Cardiac muscle cell (in vitro differentiated cells and primary cell): ENCODE measurements at regions not wholly inside any gene's neighbourhood (a gene's known extent, or its start where the extent isn't known, plus 50 kb on each side); places are given as distances from the start of the nearest gene placed in this dataset.

Source experiments
- DNase-seq, 2 donors: peaks; one replicate each; pipeline versions ENCODE4 v3.0.0 to v3.0.0-alpha.2; 2010 to 2017; ENCODE audit warnings: low read depth in 1 of 2, low spot score in 1 of 2
- H3K27ac ChIP-seq: fragments of 200-600 bp; sonication (generic); 2 replicates; pipeline ENCODE4 v1.5.1; 2016
- H3K27me3 ChIP-seq: fragments of 200-600 bp; sonication (generic); 2 replicates; pipeline ENCODE4 v1.6.0; 2016; ENCODE audit warnings: control low read depth
- H3K36me3 ChIP-seq: fragments of 200-600 bp; sonication (generic); 2 replicates; pipeline ENCODE4 v1.5.1; 2016; ENCODE audit warnings: control low read depth
- H3K4me1 ChIP-seq: fragments of 200-600 bp; sonication (generic); 2 replicates; pipeline ENCODE4 v1.8.1; 2017; ENCODE audit warnings: low read depth, mild to moderate bottlenecking, mixed run types
- H3K4me3 ChIP-seq: fragments of 200-600 bp; sonication (generic); 2 replicates; pipeline ENCODE4 v1.5.1; 2016; ENCODE audit warnings: mild to moderate bottlenecking
- H3K9me3 ChIP-seq: fragments of 200-600 bp; sonication (generic); 2 replicates; pipeline ENCODE4 v1.5.1; 2017; ENCODE audit warnings: low read depth, mild to moderate bottlenecking, control low read depth
- CTCF ChIP-seq: IDR thresholded peaks from 2 replicates; pipeline ENCODE4 v1.5.1; 2012; ENCODE audit warnings: low read depth, mild to moderate bottlenecking, low read length

- no peak overlapping the region for H3K27ac ChIP-seq
- no peak for TF ChIP-seq CTCF
- H3K9me3 ChIP-seq = no peaks in the 10 kb centered on the region
- H3K27me3 ChIP-seq = no peaks in the 10 kb centered on the region
- H3K4me3 ChIP-seq = no peak overlapping the region
- no peak for DNase-seq
- peaks cover 11% of the 10 kb centered on the region for H3K4me1 ChIP-seq
- H3K36me3 ChIP-seq = no peaks in the 10 kb centered on the region
These were observed 146.0 kb downstream of the C9orf50 start for GRCh38 chr9:129474740-129475404.

GRCh38 chr9:129473523-129474244 is 147.2 kb downstream of the C9orf50 start:
- H3K27ac ChIP-seq = no peak overlapping the region

DNA sequence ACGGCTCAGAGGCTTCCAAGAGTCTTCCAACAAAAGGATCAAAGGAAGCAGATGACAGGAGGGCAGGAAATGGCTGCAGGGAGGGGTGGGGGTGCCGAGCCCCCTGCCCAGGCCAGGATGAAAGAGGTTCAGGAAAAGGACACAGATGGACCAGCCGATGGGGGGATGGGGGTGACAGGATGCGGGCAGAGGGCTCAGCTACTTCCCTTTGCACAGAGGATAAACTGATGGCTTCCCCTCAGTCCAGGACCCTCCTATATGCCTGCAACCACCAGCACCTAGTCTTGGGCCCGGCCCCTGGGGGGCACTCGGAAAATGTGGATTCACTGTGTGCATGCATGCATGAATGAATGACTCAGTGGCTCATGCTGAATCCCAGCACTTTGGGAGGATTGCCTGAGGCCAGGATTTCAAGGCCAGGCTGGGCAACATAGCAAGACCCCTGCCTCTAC is 148.2 kb downstream of the C9orf50 start:
- DNase-seq = no peak
- Histone ChIP-seq H3K36me3 (no peaks in the 10 kb centered on the region), H3K27me3 (no peaks in the 10 kb centered on the region), H3K9me3 (no peaks in the 10 kb centered on the region), H3K4me3 (no peak overlapping the region), H3K27ac (no peak overlapping the region), H3K4me1 (peaks cover 5% of the 10 kb centered on the region)
- no peak for TF ChIP-seq CTCF

More at GRCh38 chr9:129473523-129474244, 147.2 kb downstream of the C9orf50 start:
- peak in 1 of 2 donors; percentile 61 for DNase-seq
- H3K36me3 ChIP-seq = no peaks in the 10 kb centered on the region
- H3K4me3 ChIP-seq = no peak overlapping the region
- H3K9me3 ChIP-seq = no peaks in the 10 kb centered on the region
- TF ChIP-seq CTCF = no peak
- H3K4me1 ChIP-seq = peaks cover 5% of the 10 kb centered on the region
- H3K27me3 ChIP-seq = no peaks in the 10 kb centered on the region

DNA sequence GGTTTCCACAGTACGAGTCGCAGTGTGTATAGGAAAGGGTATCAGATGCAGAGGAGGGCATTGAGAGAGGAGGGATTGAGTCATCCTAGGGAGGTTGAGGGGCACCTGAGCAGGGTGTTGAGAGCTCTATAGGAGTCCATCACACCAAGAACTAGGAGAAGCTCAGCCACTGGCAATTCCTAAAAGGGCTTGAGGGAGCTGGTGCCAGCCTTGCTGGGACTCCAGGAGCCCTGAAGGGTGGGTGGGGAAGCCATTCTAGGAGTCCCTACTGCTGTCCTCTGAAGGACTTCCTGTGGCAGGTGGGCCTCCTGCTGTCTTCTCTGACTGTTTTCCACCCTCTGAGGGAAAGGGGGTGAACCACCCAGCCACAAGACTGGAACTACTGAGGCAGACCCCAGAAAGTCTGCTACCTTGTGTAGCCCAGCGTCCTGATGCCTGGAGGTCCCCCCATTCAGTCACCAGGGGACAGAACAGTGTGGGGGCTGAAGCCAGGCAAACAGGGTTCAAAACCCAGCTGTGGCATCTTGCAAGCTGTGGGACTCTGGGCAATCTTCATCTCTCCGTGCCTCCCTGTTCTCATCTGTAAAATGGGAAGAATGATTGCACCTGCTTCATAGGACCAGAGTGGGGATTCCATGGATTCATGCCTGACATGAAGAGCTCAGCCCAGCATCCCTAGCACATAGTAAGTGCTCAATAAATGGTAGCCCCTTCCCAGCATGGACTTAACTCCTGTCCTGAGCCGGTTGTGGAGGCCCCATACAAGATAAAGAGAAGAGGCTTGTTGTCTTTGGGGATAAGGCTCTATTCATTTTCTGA is 149.5 kb downstream of the C9orf50 start:
- no peak for TF ChIP-seq CTCF
- H3K27ac ChIP-seq = no peak overlapping the region
- H3K4me1 ChIP-seq = no peaks in the 10 kb centered on the region
- H3K4me3 ChIP-seq = no peak overlapping the region
- no peaks in the 10 kb centered on the region for H3K36me3 ChIP-seq
- no peaks in the 10 kb centered on the region for H3K9me3 ChIP-seq
- no peak for DNase-seq
- no peaks in the 10 kb centered on the region for H3K27me3 ChIP-seq

DNA sequence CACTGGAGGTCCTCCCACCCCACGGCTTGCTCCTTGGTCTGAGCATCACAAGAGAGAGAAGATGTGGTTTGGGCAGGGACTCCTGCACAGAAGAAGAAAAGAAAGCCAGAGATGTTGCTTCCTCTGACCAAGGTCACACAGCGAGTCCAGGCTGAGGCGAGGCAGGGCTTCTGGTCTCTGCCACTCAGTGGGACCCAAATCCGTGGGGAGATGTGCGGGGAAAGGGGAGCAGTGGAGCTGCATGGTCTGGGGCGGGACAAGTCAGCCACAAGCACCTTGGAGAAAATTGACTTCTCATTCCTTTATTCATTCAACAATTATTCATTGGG is 150.9 kb downstream of the C9orf50 start:
- Histone ChIP-seq H3K27me3 (no peaks in the 10 kb centered on the region), H3K4me1 (peaks cover 3% of the 10 kb centered on the region), H3K36me3 (no peaks in the 10 kb centered on the region), H3K27ac (no peak overlapping the region), H3K4me3 (no peak overlapping the region), H3K9me3 (no peaks in the 10 kb centered on the region)
- TF ChIP-seq CTCF = no peak
- DNase-seq = no peak
